Neutrophil (primary cell): ENCODE measurements at regions not wholly inside any gene's neighbourhood (a gene's known extent, or its start where the extent isn't known, plus 50 kb on each side); places are given as distances from the start of the nearest gene placed in this dataset.

ENCODE experiments used
- H3K27ac ChIP-seq: fragments of 200-600 bp; sonication (generic); 2 replicates; pipeline ENCODE4 v1.5.1; 2016; ENCODE audit warnings: mild to moderate bottlenecking, moderate library complexity
- H3K27me3 ChIP-seq: fragments of 200-600 bp; sonication (generic); 2 replicates; pipeline ENCODE4 v1.6.0; 2016; ENCODE audit warnings: mild to moderate bottlenecking
- H3K36me3 ChIP-seq: fragments of 200-600 bp; sonication (generic); 2 replicates; pipeline ENCODE4 v1.5.1; 2017
- H3K4me1 ChIP-seq, 2 experiments: fragments of 200-600 bp in 1 of 2; sonication (generic) in 1 of 2; 1 replicate in 1 of 2; 2 replicates in 1 of 2; pipeline versions ENCODE4 v1.5.1 to v1.6.1; 2013 to 2016; ENCODE audit warnings: low read depth in 1 of 2, low read length in 1 of 2, mild to moderate bottlenecking in 1 of 2, moderate library complexity in 1 of 2; ENCODE audit not compliant: control insufficient read depth in 1 of 2, insufficient read depth in 1 of 2
- H3K4me3 ChIP-seq, 2 experiments: fragments of 200-600 bp in 1 of 2; sonication (generic) in 1 of 2; 1 replicate in 1 of 2; 2 replicates in 1 of 2; pipeline ENCODE4 v1.5.1; 2013 to 2016; ENCODE audit warnings: low read depth in 1 of 2, low read length in 1 of 2, mild to moderate bottlenecking in 1 of 2, moderate library complexity in 1 of 2
- H3K9me3 ChIP-seq: fragments of 200-600 bp; sonication (generic); 2 replicates; pipeline ENCODE4 v1.5.1; 2016
- TF ChIP-seq, protein P1 (sequence below): fragments of 200-600 bp; sonication (generic); IDR thresholded peaks from 2 replicates; pipeline ENCODE4 v1.5.1; 2016; ENCODE audit warnings: antibody characterized with exemption

DNA sequence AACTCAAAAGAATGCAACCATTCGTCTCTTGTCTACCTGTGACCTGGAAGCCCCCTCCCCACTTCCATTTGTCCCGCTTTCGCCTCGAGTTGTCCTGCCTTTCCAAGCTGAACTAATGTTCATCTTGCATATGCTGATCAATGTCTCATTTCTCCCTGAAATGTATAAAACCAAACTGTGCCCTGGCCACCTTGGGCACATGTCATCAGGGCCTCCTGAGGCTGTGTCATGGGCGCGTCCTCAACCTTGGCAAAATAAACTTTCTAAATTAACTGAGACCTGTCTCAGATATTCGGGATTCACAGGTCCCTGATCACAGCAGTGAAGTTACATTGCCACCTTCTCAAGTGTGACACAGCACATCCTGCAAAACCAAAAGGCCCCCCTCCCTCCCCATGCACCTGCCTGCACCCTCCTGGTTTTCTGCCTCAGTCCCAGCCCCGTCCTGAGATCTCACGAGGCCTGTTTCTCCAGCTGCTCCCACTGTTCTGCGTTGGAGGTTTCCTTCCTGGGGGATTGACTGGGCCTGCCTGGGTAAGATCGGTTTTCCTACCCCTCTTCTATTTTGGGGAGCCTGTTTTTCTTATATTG lies 1328.7 kb downstream of the TBC1D22A start:
- Histone ChIP-seq H3K4me1 (peaks cover 0 to 9% of the 10 kb centered on the region in 2 experiments), H3K4me3 (no peak overlapping the region), H3K9me3 (no peaks in the 10 kb centered on the region), H3K36me3 (no peaks in the 10 kb centered on the region), H3K27me3 (peaks cover 21% of the 10 kb centered on the region), H3K27ac (no peak overlapping the region)
- TF ChIP-seq, protein P1, sequence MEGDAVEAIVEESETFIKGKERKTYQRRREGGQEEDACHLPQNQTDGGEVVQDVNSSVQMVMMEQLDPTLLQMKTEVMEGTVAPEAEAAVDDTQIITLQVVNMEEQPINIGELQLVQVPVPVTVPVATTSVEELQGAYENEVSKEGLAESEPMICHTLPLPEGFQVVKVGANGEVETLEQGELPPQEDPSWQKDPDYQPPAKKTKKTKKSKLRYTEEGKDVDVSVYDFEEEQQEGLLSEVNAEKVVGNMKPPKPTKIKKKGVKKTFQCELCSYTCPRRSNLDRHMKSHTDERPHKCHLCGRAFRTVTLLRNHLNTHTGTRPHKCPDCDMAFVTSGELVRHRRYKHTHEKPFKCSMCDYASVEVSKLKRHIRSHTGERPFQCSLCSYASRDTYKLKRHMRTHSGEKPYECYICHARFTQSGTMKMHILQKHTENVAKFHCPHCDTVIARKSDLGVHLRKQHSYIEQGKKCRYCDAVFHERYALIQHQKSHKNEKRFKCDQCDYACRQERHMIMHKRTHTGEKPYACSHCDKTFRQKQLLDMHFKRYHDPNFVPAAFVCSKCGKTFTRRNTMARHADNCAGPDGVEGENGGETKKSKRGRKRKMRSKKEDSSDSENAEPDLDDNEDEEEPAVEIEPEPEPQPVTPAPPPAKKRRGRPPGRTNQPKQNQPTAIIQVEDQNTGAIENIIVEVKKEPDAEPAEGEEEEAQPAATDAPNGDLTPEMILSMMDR: no peak

DNA sequence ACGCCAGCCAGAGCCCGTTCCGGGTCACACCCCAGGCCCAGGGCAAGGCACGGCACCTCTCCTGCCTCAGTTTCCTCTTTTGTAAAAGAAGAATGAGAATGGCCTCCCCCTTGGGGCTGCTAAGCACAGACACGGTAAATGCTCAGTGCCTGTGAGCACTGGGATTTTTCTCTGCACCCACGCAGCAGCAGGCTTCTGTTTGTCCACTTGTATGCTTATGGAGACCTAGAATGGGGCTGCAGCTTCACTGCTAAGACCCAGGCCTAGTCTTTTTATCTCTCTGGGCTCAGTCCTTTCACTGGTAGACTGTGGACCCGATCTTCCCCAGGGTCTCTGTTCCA lies 1327.9 kb downstream of the TBC1D22A start:
- no peaks in the 10 kb centered on the region for H3K9me3 ChIP-seq

DNA sequence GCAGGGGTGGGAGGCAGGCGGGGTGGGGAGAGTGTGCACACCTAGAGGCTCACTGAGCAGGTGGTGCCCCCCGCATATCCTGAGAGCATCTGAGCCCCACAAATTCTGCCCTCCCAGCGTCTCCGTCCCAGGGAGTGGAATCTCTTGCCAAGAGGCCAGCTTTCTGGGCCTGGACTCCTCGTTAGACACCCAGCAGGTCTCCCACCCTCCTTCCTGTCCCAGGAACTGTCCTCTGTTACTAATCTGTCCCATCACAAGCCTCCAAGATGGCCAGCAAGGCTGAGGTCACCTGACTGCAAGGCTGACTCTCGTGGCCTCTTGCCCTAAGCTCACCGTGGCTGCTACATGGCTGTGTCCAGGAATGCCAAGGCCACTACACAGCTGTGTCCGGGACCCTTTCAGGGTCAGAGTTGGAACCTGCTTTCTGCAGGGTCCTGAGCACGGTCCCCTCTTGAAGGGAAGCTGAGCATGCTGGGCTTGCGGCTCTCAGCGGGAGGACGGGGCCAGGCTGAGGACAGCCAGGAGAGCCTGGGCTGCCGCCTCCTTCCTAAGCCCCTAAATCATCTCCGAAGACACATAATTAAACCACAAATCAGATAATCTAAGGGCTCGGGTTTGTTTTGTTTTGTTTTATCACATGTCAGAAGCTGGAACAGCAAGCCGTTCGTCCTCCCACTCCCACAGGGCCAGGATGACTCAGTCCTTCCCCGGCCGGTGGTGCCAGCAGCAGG lies 1327.3 kb downstream of the TBC1D22A start:
- H3K27me3 ChIP-seq: peaks cover 22% of the 10 kb centered on the region
- H3K9me3 ChIP-seq: no peaks in the 10 kb centered on the region
- no peak overlapping the region for H3K4me3 ChIP-seq

More for the DNA sequence above, 1327.9 kb downstream of the TBC1D22A start:
- TF ChIP-seq, protein P1: no peak
- peaks cover 21% of the 10 kb centered on the region for H3K27me3 ChIP-seq
- peaks cover 0 to 9% of the 10 kb centered on the region in 2 experiments for H3K4me1 ChIP-seq
- no peak overlapping the region for H3K4me3 ChIP-seq
- H3K36me3 ChIP-seq: no peaks in the 10 kb centered on the region
- no peak overlapping the region for H3K27ac ChIP-seq

DNA sequence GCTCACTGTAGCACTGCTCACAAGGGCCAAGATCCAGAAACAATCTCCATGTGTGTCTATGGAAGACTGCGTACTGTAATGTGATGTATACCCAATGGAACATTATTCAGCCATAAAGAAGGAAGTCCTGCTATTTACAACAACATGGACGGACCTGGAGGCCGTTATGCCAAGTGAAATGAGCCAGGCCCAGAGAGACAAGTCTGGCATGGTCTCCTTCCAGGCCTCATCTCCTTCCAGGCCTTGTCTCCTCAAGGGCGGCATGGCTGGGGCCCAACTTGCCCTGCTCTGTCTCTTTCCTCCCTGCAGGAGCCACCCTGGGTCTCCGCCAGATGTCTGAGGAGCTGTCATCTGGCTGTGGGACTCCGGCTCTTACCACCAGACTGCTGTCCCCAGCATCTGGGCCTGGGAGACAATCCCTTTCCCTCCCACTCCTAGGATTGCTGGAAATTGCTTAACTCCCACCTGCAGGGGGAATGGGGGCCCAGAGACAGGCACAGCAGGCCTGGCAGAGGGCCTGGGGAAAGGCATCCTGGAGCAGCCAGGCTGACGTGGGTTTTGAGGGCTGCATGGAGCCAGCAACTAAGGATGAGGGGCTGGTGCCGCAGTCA lies 1326.6 kb downstream of the TBC1D22A start:
- Histone ChIP-seq H3K27ac (no peak overlapping the region), H3K4me3 (no peak overlapping the region), H3K4me1 (peaks cover 0 to 9% of the 10 kb centered on the region in 2 experiments), H3K9me3 (no peaks in the 10 kb centered on the region), H3K27me3 (peaks cover 29% of the 10 kb centered on the region), H3K36me3 (no peaks in the 10 kb centered on the region)
- TF ChIP-seq, protein P1: no peak

More for the DNA sequence above, 1327.3 kb downstream of the TBC1D22A start:
- H3K36me3 ChIP-seq: no peaks in the 10 kb centered on the region
- peaks cover 0 to 9% of the 10 kb centered on the region in 2 experiments for H3K4me1 ChIP-seq
- H3K27ac ChIP-seq: no peak overlapping the region
- TF ChIP-seq, protein P1: no peak

DNA sequence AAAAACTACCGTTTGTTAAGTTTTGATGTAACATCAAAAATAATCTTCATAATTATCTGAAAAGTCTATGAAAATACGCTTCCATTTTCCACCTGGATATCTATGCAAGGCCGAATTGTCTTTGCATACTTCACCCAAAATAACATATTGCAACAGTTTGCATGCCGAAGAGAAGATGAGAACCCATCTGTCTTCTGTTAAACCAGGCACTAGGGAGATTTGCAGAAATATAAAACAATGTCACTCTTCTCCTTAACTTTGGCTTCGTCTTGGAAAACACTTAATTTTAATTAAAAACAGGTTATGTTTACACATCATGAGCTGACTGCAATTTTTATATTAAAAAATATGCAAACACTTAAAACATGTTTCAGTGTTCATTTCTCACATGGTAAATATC lies 1325.8 kb downstream of the TBC1D22A start:
- TF ChIP-seq, protein P1: no peak
- no peak overlapping the region for H3K27ac ChIP-seq
- H3K9me3 ChIP-seq: no peaks in the 10 kb centered on the region
- peaks cover 0 to 9% of the 10 kb centered on the region in 2 experiments for H3K4me1 ChIP-seq
- H3K27me3 ChIP-seq: peaks cover 35% of the 10 kb centered on the region
- no peak overlapping the region for H3K4me3 ChIP-seq
- H3K36me3 ChIP-seq: no peaks in the 10 kb centered on the region
